IMR-90 (cell line): ENCODE measurements at regions not wholly inside any gene's neighbourhood (a gene's known extent, or its start where the extent isn't known, plus 50 kb on each side); places are given as distances from the start of the nearest gene placed in this dataset.
A peak's percentile ranks its signal among the peaks of the same experiment; 100 is the strongest.

ENCODE experiments used
- ATAC-seq: fragments of 200-7000 bp; cut with Tn5 transposase; 2 replicates; pipeline ENCODE4 v1.9.1; 2020; ENCODE audit warnings: low read depth, mild to moderate bottlenecking, moderate library complexity
- BruUV-seq: library from RNA; stranded (reverse); fragments of 400-500 nt; replicated peaks from 2 replicates; lab custom pipeline; 2021; lab: Mats Ljungman, UMichigan
- CTCF ChIA-PET: fragments of 300-600 bp; formaldehyde crosslinking; extraction: SDS; loops from one replicate; lab custom pipeline; 2021; ENCODE audit warnings: antibody characterized with exemption; lab: Yijun Ruan, JAX
- POLR2A ChIA-PET: fragments of 300-600 bp; sonication (Branson Sonifier 250); formaldehyde crosslinking; loops from one replicate; lab custom pipeline; 2022; ENCODE audit warnings: antibody characterized with exemption; ENCODE audit not compliant: unreplicated experiment; lab: Charles Lee
- DNase-seq: peaks from one replicate; pipeline ENCODE4 v3.0.0; 2013
- H2AFZ ChIP-seq: replicated peaks from 2 replicates; pipeline ENCODE3; 2013; ENCODE audit warnings: low read length, mild to moderate bottlenecking; ENCODE audit not compliant: poor library complexity
- H2AK5ac ChIP-seq: 2 replicates; pipeline ENCODE4 v1.6.1; 2013; ENCODE audit warnings: low read depth, low read length, inconsistent platforms
- H2AK9ac ChIP-seq: replicated peaks from 2 replicates; pipeline ENCODE3; 2013; ENCODE audit warnings: mild to moderate bottlenecking, low read depth, low read length, moderate library complexity; ENCODE audit not compliant: poor library complexity
- H2BK120ac ChIP-seq: 2 replicates; pipeline ENCODE4 v1.6.1; 2013; ENCODE audit warnings: low read depth, low read length, inconsistent platforms
- H2BK15ac ChIP-seq: 3 replicates; pipeline ENCODE4 v1.6.1; 2013; ENCODE audit warnings: low read depth, low read length, inconsistent platforms
- H2BK20ac ChIP-seq: 2 replicates; pipeline ENCODE4 v1.6.1; 2013; ENCODE audit warnings: low read depth, mild to moderate bottlenecking, inconsistent platforms, low read length, moderate library complexity
- H2BK5ac ChIP-seq: 2 replicates; pipeline ENCODE4 v1.6.1; 2013; ENCODE audit warnings: mild to moderate bottlenecking, low read depth, low read length, inconsistent platforms; ENCODE audit not compliant: poor library complexity, severe bottlenecking
- H3K14ac ChIP-seq: replicated peaks from 2 replicates; pipeline ENCODE4 v1.6.1; 2013; ENCODE audit warnings: low read depth, low read length, inconsistent platforms
- H3K18ac ChIP-seq: 2 replicates; pipeline ENCODE4 v1.6.1; 2013; ENCODE audit warnings: low read depth, low read length, control low read depth
- H3K23ac ChIP-seq: 2 replicates; pipeline ENCODE4 v1.6.1; 2013; ENCODE audit warnings: low read depth, low read length, inconsistent platforms
- H3K27ac ChIP-seq: 2 replicates; pipeline ENCODE4 v1.5.1; 2013; ENCODE audit warnings: mild to moderate bottlenecking, control low read depth, low read length; ENCODE audit not compliant: insufficient read depth
- H3K27me3 ChIP-seq: 2 replicates; pipeline ENCODE4 v1.6.1; 2013; ENCODE audit warnings: low read length; ENCODE audit not compliant: control insufficient read depth, insufficient read depth
- H3K36me3 ChIP-seq: 2 replicates; pipeline ENCODE4 v1.6.1; 2013; ENCODE audit warnings: low read length, mixed read lengths; ENCODE audit not compliant: control insufficient read depth, insufficient read depth
- H3K4ac ChIP-seq: 2 replicates; pipeline ENCODE4 v1.6.1; 2013; ENCODE audit warnings: low read depth, low read length, inconsistent platforms
- H3K4me1 ChIP-seq: 2 replicates; pipeline ENCODE4 v1.6.1; 2013; ENCODE audit warnings: low read length, mixed read lengths; ENCODE audit not compliant: control insufficient read depth, insufficient read depth
- H3K4me2 ChIP-seq: 2 replicates; pipeline ENCODE4 v1.6.1; 2013; ENCODE audit warnings: low read depth, mild to moderate bottlenecking, control low read depth, low read length, moderate library complexity
- H3K4me3 ChIP-seq: 2 replicates; pipeline ENCODE4 v1.5.1; 2013; ENCODE audit warnings: low read depth, mild to moderate bottlenecking, control low read depth, low read length, moderate library complexity; ENCODE audit not compliant: insufficient read depth
- H3K56ac ChIP-seq: 2 replicates; pipeline ENCODE4 v1.6.1; 2013; ENCODE audit warnings: low read length, inconsistent platforms; ENCODE audit not compliant: insufficient read depth; ENCODE audit errors: extremely low read depth
- H3K79me1 ChIP-seq, 2 experiments: 2 replicates each; pipeline ENCODE4 v1.6.1; 2013; ENCODE audit warnings: low read length in 2 of 2, inconsistent platforms in 1 of 2, low read depth in 1 of 2
- H3K9ac ChIP-seq: 2 replicates; pipeline ENCODE4 v1.6.1; 2013; ENCODE audit warnings: low read depth, low read length, control low read depth
- H3K9me1 ChIP-seq: 2 replicates; pipeline ENCODE4 v1.6.1; 2013; ENCODE audit warnings: low read length, inconsistent platforms; ENCODE audit not compliant: insufficient read depth
- H3K9me3 ChIP-seq: 2 replicates; pipeline ENCODE4 v1.6.1; 2013; ENCODE audit warnings: low read length; ENCODE audit not compliant: control insufficient read depth, insufficient read depth
- H4K20me1 ChIP-seq: 2 replicates; pipeline ENCODE4 v1.6.1; 2013; ENCODE audit warnings: low read length, inconsistent platforms; ENCODE audit not compliant: insufficient read depth
- H4K5ac ChIP-seq: 2 replicates; pipeline ENCODE4 v1.6.1; 2013; ENCODE audit warnings: mild to moderate bottlenecking, low read depth, low read length, control low read depth
- H4K8ac ChIP-seq, 2 experiments: 2 replicates each; pipeline ENCODE4 v1.6.1; 2013; ENCODE audit warnings: low read depth in 2 of 2, low read length in 2 of 2, control low read depth in 1 of 2, inconsistent platforms in 1 of 2
- H4K91ac ChIP-seq: 2 replicates; pipeline ENCODE4 v1.6.1; 2013; ENCODE audit warnings: low read depth, low read length, inconsistent platforms; ENCODE audit not compliant: insufficient read depth
- BHLHE40 ChIP-seq: fragments of 150-350 bp; IDR thresholded peaks from 2 replicates; pipeline ENCODE4 v1.6.1; 2016; ENCODE audit warnings: mild to moderate bottlenecking, low read depth, low read length
- CEBPB ChIP-seq: IDR thresholded peaks from 2 replicates; pipeline ENCODE4 v1.6.1; 2012; ENCODE audit warnings: low read depth, low read length, improper control_type of control experiment
- WGBS, 2 experiments: methylation state at CpG; one replicate each; pipeline versions ENCODE4 v1.1.5 to v1.1.7; 2013; ENCODE audit warnings: missing lambda C conversion rate in 2 of 2; ENCODE audit not compliant: insufficient read length in 1 of 2; ENCODE audit errors: extremely low coverage in 2 of 2; 5-methylcytosine and 5-hydroxymethylcytosine counted together
- dilution Hi-C: fragments of 300-500 bp; cut with HindIII; formaldehyde crosslinking; loops from one replicate; pipeline ENCODE4 v1.14.3; 2018; ENCODE audit warnings: low sequenced_read_pairs; ENCODE audit not compliant: unreplicated experiment
- in situ Hi-C: fragments of 300-500 bp; cut with MboI; formaldehyde crosslinking; loops from 3 replicates; pipeline ENCODE4 v1.14.3; 2019; ENCODE audit warnings: low sequenced_read_pairs, inconsistent platforms, mixed read lengths
- intact Hi-C: fragments of 100-400 bp; cut with micrococcal nuclease; formaldehyde crosslinking; loops from 2 replicates; pipeline ENCODE4 v1.10.0; 2022
- TF ChIP-seq, protein P1 (sequence below): conservative IDR thresholded peaks from 2 replicates; pipeline ENCODE4 v1.5.1; 2012; ENCODE audit warnings: mild to moderate bottlenecking, low read depth, low read length, improper control_type of control experiment

- Histone ChIP-seq H2AFZ (peak overlapping the region; percentile 70), H3K27me3 (no peaks in the 10 kb centered on the region; the same call in none of the 2 replicates), H3K4ac (no peak overlapping the region), H4K91ac (no peak overlapping the region), H3K36me3 (no peaks in the 10 kb centered on the region), H3K27ac (no peak overlapping the region), H3K9me1 (0 out of 2 replicates have a peak, but pooled peaks cover 4% of the 10 kb centered on the region), H3K9me3 (no peaks in the 10 kb centered on the region), H3K18ac (no peak overlapping the region), H3K4me3 (no peak overlapping the region), H4K8ac (no peak overlapping the region), H2BK120ac (no peak overlapping the region), H3K79me1 (no peaks in the 10 kb centered on the region), H3K4me2 (no peak overlapping the region), H3K9ac (no peak overlapping the region), H2BK15ac (no peak overlapping the region), H2AK9ac (no peak overlapping the region), H2BK20ac (no peak overlapping the region), H3K23ac (no peak overlapping the region), H3K4me1 (no peaks in the 10 kb centered on the region), H4K20me1 (no peaks in the 10 kb centered on the region), H2BK5ac (no peak overlapping the region), H2AK5ac (no peak overlapping the region), H3K56ac (no peak overlapping the region), H4K5ac (no peak overlapping the region), H3K14ac (no peak overlapping the region)
- peak; percentile 60; the same call in 1 of the 2 replicates for TF ChIP-seq CEBPB
- TF ChIP-seq BHLHE40, result no peak
- TF ChIP-seq, protein P1, sequence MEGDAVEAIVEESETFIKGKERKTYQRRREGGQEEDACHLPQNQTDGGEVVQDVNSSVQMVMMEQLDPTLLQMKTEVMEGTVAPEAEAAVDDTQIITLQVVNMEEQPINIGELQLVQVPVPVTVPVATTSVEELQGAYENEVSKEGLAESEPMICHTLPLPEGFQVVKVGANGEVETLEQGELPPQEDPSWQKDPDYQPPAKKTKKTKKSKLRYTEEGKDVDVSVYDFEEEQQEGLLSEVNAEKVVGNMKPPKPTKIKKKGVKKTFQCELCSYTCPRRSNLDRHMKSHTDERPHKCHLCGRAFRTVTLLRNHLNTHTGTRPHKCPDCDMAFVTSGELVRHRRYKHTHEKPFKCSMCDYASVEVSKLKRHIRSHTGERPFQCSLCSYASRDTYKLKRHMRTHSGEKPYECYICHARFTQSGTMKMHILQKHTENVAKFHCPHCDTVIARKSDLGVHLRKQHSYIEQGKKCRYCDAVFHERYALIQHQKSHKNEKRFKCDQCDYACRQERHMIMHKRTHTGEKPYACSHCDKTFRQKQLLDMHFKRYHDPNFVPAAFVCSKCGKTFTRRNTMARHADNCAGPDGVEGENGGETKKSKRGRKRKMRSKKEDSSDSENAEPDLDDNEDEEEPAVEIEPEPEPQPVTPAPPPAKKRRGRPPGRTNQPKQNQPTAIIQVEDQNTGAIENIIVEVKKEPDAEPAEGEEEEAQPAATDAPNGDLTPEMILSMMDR, result 0 out of 2 replicates have a peak, but pooled peaks have one; percentile 3
- ChIA-PET CTCF (no interaction called here), POLR2A (no interaction called here)
- ATAC-seq, result peak; percentile 62
- intact Hi-C loops, result no loop called here
- WGBS, 2 experiments, result 39% methylated on average over 6 of the region's 20 CpGs; no CpG with 5 or more reads in 1 of the 2 experiments
- dilution Hi-C loops, result no loop called here
- DNase-seq, result peak; percentile 56
- in situ Hi-C loops, result no loop called here
- BruUV-seq, result no TSS peak
Measured at GRCh38 chr6:40755046-40755681, 168.0 kb upstream of the LRFN2 start.
